ENCODE measurements at regions not wholly inside any gene's neighbourhood (a gene's known extent, or its start where the extent isn't known, plus 50 kb on each side); places are given as distances from the start of the nearest gene placed in this dataset.

DNA sequence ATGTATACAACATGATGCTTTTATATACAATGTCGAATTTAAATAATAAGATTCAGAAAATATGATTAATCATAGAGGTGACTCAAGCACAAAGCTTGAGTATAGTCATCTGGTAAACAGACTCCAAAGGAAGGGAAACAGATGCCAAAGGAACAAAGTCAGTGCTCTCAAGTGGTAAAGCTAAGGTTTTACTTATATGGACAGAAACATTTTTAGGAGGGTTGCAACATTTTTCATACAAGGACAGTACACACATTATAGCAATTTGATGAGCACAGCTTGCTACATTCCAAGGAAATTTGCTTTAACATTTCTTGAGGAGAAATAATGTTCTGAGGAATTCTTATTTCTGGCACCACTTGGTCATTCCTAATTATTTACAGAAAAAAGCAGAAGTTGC lies 333.4 kb upstream of the AADAT start:
- H3K36me3 ChIP-seq (ENCODE audit: control insufficient read depth in 1 of 2, insufficient read depth in 2 of 2, low read length in 1 of 2), result no peaks in the 10 kb centered on the region
- intact Hi-C loops (cut with DNase I), result no loop called here
- 88 to 89% methylated on average over 1 of the region's 1 CpG for WGBS, 2 donors
- ATAC-seq (ENCODE audit: low FRiP score) (no peak), DNase-seq (no peak)
- no peaks in the 10 kb centered on the region for H3K27me3 ChIP-seq (ENCODE audit: control insufficient read depth in 1 of 2, insufficient read depth in 2 of 2, low read length in 1 of 2)
- no peaks in the 10 kb centered on the region for H3K9me3 ChIP-seq (ENCODE audit: control insufficient read depth, low read length)
- H3K4me1 ChIP-seq (ENCODE audit: control insufficient read depth in 1 of 2, insufficient read depth in 2 of 2, low read length in 2 of 2), result no peaks in the 10 kb centered on the region
- no peak overlapping the region for H3K27ac ChIP-seq (ENCODE audit: low read depth in 1 of 2, low read length in 2 of 2)
- H3K4me3 ChIP-seq (ENCODE audit: low read length in 2 of 2), result no peak overlapping the region

DNA sequence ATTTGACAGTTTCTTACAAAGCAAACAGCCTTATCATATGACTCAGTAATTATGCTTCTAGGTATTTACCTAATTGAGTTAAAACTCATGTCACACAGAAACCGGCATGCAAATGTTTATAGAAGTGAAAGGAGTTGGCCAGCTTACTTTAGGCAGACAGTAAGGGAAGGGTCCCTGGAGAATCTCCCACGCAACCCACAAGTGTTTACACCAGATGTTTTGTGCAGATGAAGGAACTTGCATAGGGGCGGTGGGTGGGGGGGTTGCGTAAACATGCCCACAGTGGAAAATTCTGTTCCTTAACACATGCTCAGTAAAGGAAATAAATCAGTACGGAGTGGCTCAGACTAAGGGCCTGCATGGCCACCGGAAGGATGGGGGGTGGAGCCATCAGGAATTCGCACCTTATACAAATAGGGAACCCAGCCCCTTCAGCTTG lies 330.5 kb upstream of the AADAT start:
- no peak overlapping the region for H3K27ac ChIP-seq (ENCODE audit: low read depth in 1 of 2, low read length in 2 of 2)
- intact Hi-C loops (cut with DNase I), result no loop called here
- H3K27me3 ChIP-seq (ENCODE audit: control insufficient read depth in 1 of 2, insufficient read depth in 2 of 2, low read length in 1 of 2), result no peaks in the 10 kb centered on the region
- DNase-seq, result no peak
- H3K36me3 ChIP-seq (ENCODE audit: control insufficient read depth in 1 of 2, insufficient read depth in 2 of 2, low read length in 1 of 2), result no peaks in the 10 kb centered on the region
- H3K4me3 ChIP-seq (ENCODE audit: low read length in 2 of 2), result no peak overlapping the region
- no peaks in the 10 kb centered on the region for H3K9me3 ChIP-seq (ENCODE audit: control insufficient read depth, low read length)
- no peak for ATAC-seq (ENCODE audit: low FRiP score)
- WGBS, 2 donors, result 26 to 42% methylated on average over 7 of the region's 7 CpGs
- H3K4me1 ChIP-seq (ENCODE audit: control insufficient read depth in 1 of 2, insufficient read depth in 2 of 2, low read length in 2 of 2), result no peaks in the 10 kb centered on the region

DNA sequence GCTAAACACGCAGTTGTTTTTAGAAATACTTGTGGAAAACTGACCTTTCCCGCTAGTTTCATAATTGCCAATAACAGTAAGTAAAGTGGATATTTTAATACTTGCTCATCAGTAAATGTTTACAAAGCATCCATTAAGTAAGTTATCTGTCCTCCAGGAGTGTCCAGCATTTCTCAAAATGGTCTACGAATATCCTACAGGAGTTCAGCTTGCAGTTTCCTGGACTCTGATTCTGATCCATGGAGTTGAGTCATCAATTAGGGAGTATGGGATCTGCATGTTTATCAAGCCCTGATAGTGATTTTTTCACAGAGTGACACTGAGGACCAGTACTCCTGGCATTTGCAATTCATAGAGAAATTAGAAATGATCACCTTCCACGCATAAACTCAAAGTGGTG lies 325.2 kb upstream of the AADAT start:
- intact Hi-C loops (cut with DNase I), result no loop called here
- Histone ChIP-seq H3K4me1 (ENCODE audit: control insufficient read depth in 1 of 2, insufficient read depth in 2 of 2, low read length in 2 of 2) (no peaks in the 10 kb centered on the region), H3K4me3 (ENCODE audit: low read length in 2 of 2) (no peak overlapping the region), H3K9me3 (ENCODE audit: control insufficient read depth, low read length) (no peaks in the 10 kb centered on the region), H3K27me3 (ENCODE audit: control insufficient read depth in 1 of 2, insufficient read depth in 2 of 2, low read length in 1 of 2) (no peaks in the 10 kb centered on the region), H3K27ac (ENCODE audit: low read depth in 1 of 2, low read length in 2 of 2) (no peak overlapping the region), H3K36me3 (ENCODE audit: control insufficient read depth in 1 of 2, insufficient read depth in 2 of 2, low read length in 1 of 2) (no peaks in the 10 kb centered on the region)
- 85 to 86% methylated on average over 4 of the region's 4 CpGs for WGBS, 2 donors
- DNase-seq (no peak), ATAC-seq (ENCODE audit: low FRiP score) (no peak)

DNA sequence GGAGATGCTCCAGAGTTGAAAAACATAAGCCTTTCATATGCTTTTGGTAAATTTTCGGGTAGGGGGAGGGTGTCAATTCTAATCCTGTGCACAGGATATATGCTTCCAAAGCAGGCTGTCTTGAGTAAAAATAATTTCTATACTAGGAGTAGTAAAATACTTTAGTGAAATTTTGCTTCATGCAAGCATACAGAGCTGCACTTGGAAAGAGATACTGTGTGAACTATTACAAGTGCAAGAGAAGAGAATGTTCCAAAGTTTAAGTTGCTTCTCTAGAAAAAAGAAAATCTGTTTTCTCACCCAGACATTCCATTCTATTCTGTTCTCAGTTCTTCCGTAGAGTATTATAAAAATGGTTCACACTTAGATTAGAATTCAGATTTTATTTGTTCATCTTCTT lies 324.6 kb upstream of the AADAT start:
- no peaks in the 10 kb centered on the region for H3K36me3 ChIP-seq (ENCODE audit: control insufficient read depth in 1 of 2, insufficient read depth in 2 of 2, low read length in 1 of 2)
- no peak for DNase-seq
- H3K27me3 ChIP-seq (ENCODE audit: control insufficient read depth in 1 of 2, insufficient read depth in 2 of 2, low read length in 1 of 2), result no peaks in the 10 kb centered on the region
- WGBS, 2 donors, result 26 to 27% methylated on average over 2 of the region's 2 CpGs
- ATAC-seq (ENCODE audit: low FRiP score), result no peak
- no peaks in the 10 kb centered on the region for H3K4me1 ChIP-seq (ENCODE audit: control insufficient read depth in 1 of 2, insufficient read depth in 2 of 2, low read length in 2 of 2)
- no peaks in the 10 kb centered on the region for H3K9me3 ChIP-seq (ENCODE audit: control insufficient read depth, low read length)
- H3K27ac ChIP-seq (ENCODE audit: low read depth in 1 of 2, low read length in 2 of 2), result no peak overlapping the region
- no peak overlapping the region for H3K4me3 ChIP-seq (ENCODE audit: low read length in 2 of 2)
- intact Hi-C loops (cut with DNase I), result no loop called here

DNA sequence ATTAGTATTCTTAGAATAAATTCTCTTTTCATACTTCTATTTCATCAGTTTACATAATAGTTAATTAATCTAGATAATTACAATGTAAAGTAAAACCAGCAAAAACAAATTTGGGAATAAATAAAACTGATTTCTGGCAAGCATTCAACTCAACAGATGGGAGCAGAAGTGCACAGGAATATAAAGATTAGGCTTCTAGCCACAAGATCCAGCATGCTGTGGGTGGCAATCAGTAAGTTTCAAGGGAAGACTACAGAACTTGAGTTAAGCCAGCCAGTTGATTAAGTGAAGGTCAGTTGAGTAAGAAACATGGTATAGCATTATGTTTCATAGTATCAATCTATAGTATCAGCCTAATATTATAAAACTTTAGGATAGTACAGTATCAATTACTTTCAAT lies 324.2 kb upstream of the AADAT start:
- no peak overlapping the region for H3K4me3 ChIP-seq (ENCODE audit: low read length in 2 of 2)
- no peaks in the 10 kb centered on the region for H3K9me3 ChIP-seq (ENCODE audit: control insufficient read depth, low read length)
- ATAC-seq (ENCODE audit: low FRiP score) (no peak), DNase-seq (no peak)
- H3K4me1 ChIP-seq (ENCODE audit: control insufficient read depth in 1 of 2, insufficient read depth in 2 of 2, low read length in 2 of 2), result no peaks in the 10 kb centered on the region
- intact Hi-C loops (cut with DNase I), result no loop called here
- no peaks in the 10 kb centered on the region for H3K27me3 ChIP-seq (ENCODE audit: control insufficient read depth in 1 of 2, insufficient read depth in 2 of 2, low read length in 1 of 2)
- no peaks in the 10 kb centered on the region for H3K36me3 ChIP-seq (ENCODE audit: control insufficient read depth in 1 of 2, insufficient read depth in 2 of 2, low read length in 1 of 2)
- H3K27ac ChIP-seq (ENCODE audit: low read depth in 1 of 2, low read length in 2 of 2), result no peak overlapping the region

DNA sequence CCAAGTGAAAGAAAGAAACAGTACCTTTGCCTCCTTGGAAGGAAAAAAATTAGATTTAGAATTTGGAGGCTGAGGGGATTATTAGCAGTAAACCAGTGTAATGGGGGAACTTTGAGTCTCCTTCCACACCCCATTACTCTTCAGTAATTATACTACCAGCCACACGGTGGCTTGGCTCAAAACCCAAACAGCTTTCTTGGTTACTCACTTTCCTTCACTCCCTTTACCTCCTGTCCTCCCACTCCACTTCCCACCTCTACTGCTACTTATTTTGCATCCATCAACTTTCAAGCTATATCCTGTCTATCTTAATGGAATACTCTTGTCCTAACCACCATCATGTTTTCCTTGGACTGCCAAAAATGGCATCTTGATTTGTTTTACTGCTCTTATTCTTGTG lies 310.6 kb upstream of the AADAT start:
- DNase-seq (no peak), ATAC-seq (ENCODE audit: low FRiP score) (no peak)
- Histone ChIP-seq H3K27ac (ENCODE audit: low read depth in 1 of 2, low read length in 2 of 2) (no peak overlapping the region), H3K4me1 (ENCODE audit: control insufficient read depth in 1 of 2, insufficient read depth in 2 of 2, low read length in 2 of 2) (no peaks in the 10 kb centered on the region), H3K9me3 (ENCODE audit: control insufficient read depth, low read length) (peaks cover 2% of the 10 kb centered on the region), H3K36me3 (ENCODE audit: control insufficient read depth in 1 of 2, insufficient read depth in 2 of 2, low read length in 1 of 2) (no peaks in the 10 kb centered on the region), H3K27me3 (ENCODE audit: control insufficient read depth in 1 of 2, insufficient read depth in 2 of 2, low read length in 1 of 2) (no peaks in the 10 kb centered on the region), H3K4me3 (ENCODE audit: low read length in 2 of 2) (no peak overlapping the region)
- 13 to 18% methylated on average over 1 of the region's 1 CpG for WGBS, 2 donors
- intact Hi-C loops (cut with DNase I), result no loop called here

DNA sequence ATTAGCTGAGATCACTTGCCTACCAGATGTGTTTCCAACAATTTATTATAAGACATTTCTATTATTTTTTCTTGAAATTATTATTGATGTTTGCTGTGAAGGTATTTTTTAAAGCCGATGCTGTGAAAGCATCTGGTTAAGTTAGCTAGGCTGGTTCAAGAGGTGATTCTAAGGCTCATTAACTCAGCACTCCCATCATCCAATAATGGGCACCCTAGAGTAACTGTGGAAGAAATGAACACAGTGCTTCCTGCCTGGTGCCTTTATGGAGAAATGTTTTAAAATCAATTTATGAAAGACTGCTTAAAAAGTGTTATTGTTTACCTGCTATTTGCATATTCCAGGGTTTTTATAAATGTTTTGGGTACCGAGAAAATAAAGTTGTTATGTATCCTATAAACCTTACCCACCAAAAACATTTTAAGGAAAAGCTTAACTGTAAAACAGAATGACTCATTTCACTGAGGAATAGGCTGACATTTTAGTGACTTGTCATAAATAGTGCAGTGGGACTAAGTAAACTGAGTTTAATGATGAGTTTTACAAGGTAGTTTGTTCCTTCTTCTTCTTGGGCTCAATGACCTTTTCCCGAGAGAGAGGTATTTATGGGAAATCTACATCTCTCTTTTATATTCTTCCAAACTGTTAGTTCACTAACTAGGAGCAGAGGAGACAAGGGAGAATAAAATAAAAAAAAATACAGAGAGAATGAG lies 310.0 kb upstream of the AADAT start:
- Histone ChIP-seq H3K36me3 (ENCODE audit: control insufficient read depth in 1 of 2, insufficient read depth in 2 of 2, low read length in 1 of 2) (no peaks in the 10 kb centered on the region), H3K4me1 (ENCODE audit: control insufficient read depth in 1 of 2, insufficient read depth in 2 of 2, low read length in 2 of 2) (no peaks in the 10 kb centered on the region), H3K27ac (ENCODE audit: low read depth in 1 of 2, low read length in 2 of 2) (no peak overlapping the region), H3K4me3 (ENCODE audit: low read length in 2 of 2) (no peak overlapping the region), H3K27me3 (ENCODE audit: control insufficient read depth in 1 of 2, insufficient read depth in 2 of 2, low read length in 1 of 2) (no peaks in the 10 kb centered on the region), H3K9me3 (ENCODE audit: control insufficient read depth, low read length) (peaks cover under 1% of the 10 kb centered on the region)
- DNase-seq (no peak), ATAC-seq (ENCODE audit: low FRiP score) (no peak)
- intact Hi-C loops (cut with DNase I), result no loop called here
- 62 to 67% methylated on average over 3 of the region's 3 CpGs for WGBS, 2 donors

DNA sequence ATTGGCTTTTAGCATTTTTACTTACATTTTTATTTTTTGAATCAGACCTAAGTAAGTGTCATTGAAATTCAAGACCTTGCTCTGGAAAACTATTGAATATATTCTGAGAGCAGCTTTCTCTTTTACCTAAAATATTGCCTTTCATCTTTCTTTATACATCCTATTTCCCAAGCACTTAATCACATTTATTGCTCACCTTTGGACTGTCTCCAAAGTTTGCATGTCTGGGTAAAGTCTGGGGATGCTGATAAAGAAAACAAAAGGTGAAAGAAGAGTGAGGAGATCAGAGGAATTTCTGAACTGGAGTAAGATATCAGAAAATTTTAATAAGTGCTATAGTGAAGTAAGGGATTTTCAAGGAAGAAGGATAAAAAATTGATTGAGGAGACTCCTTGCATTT lies 308.5 kb upstream of the AADAT start:
- intact Hi-C loops (cut with DNase I), result no loop called here
- H3K27ac ChIP-seq (ENCODE audit: low read depth in 1 of 2, low read length in 2 of 2), result no peak overlapping the region
- H3K36me3 ChIP-seq (ENCODE audit: control insufficient read depth in 1 of 2, insufficient read depth in 2 of 2, low read length in 1 of 2), result no peaks in the 10 kb centered on the region
- no peak overlapping the region for H3K4me3 ChIP-seq (ENCODE audit: low read length in 2 of 2)
- H3K9me3 ChIP-seq (ENCODE audit: control insufficient read depth, low read length), result no peaks in the 10 kb centered on the region
- DNase-seq, result no peak
- H3K27me3 ChIP-seq (ENCODE audit: control insufficient read depth in 1 of 2, insufficient read depth in 2 of 2, low read length in 1 of 2), result no peaks in the 10 kb centered on the region
- H3K4me1 ChIP-seq (ENCODE audit: control insufficient read depth in 1 of 2, insufficient read depth in 2 of 2, low read length in 2 of 2), result no peaks in the 10 kb centered on the region
- ATAC-seq (ENCODE audit: low FRiP score), result no peak

DNA sequence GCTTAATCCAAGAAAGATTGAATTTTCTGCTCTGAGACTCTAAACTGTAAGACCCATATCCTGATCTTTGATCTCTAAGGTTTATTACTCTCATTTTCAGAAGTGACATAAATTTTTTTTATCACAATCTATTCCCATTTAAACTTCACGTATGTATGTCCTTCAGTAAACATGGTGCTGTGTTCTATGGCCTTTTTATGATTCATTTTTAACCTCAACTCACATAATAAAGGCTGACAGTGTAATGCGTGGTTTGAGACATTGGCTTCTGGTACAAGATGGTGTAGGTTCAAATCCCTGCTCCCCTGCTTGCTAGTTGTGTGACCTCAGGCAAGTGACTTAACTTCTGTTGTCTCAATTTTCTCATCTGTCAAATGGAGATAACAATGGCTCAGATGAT lies 306.0 kb upstream of the AADAT start:
- WGBS, 2 donors, result 90 to 91% methylated on average over 2 of the region's 2 CpGs
- Histone ChIP-seq H3K27me3 (ENCODE audit: control insufficient read depth in 1 of 2, insufficient read depth in 2 of 2, low read length in 1 of 2) (no peaks in the 10 kb centered on the region), H3K4me1 (ENCODE audit: control insufficient read depth in 1 of 2, insufficient read depth in 2 of 2, low read length in 2 of 2) (no peaks in the 10 kb centered on the region), H3K36me3 (ENCODE audit: control insufficient read depth in 1 of 2, insufficient read depth in 2 of 2, low read length in 1 of 2) (no peaks in the 10 kb centered on the region), H3K9me3 (ENCODE audit: control insufficient read depth, low read length) (no peaks in the 10 kb centered on the region), H3K27ac (ENCODE audit: low read depth in 1 of 2, low read length in 2 of 2) (no peak overlapping the region), H3K4me3 (ENCODE audit: low read length in 2 of 2) (no peak overlapping the region)
- ATAC-seq (ENCODE audit: low FRiP score) (no peak), DNase-seq (no peak)
- intact Hi-C loops (cut with DNase I), result no loop called here
